CD14-positive monocyte (primary cell): ENCODE measurements at regions not wholly inside any gene's neighbourhood (a gene's known extent, or its start where the extent isn't known, plus 50 kb on each side); places are given as distances from the start of the nearest gene placed in this dataset.

Experiments used
- DNase-seq, 3 donors: peaks; one replicate each; pipeline ENCODE4 v3.0.0-alpha.2; 2011 to 2022
- H2AFZ ChIP-seq: 2 replicates; pipeline ENCODE4 v1.6.0; 2012; ENCODE audit warnings: mild to moderate bottlenecking, low read depth, low read length, inconsistent platforms; ENCODE audit not compliant: insufficient read depth, poor library complexity, severe bottlenecking
- H3K27ac ChIP-seq, 2 donors: 1 replicate in 1 of 2; 2 replicates in 1 of 2; pipeline ENCODE4 v1.5.1; 2012 to 2013; ENCODE audit warnings: low read length in 2 of 2, control low read depth in 1 of 2, inconsistent platforms in 1 of 2, low read depth in 1 of 2, mild to moderate bottlenecking in 1 of 2
- H3K27me3 ChIP-seq, 2 donors: one replicate each; pipeline versions ENCODE4 v1.6.0 to v1.6.1; 2011 to 2013; ENCODE audit warnings: low read length in 2 of 2; ENCODE audit not compliant: control insufficient read depth in 2 of 2, insufficient read depth in 2 of 2
- H3K36me3 ChIP-seq, 2 donors: replicated peaks in 1 of 2; 1 replicate in 1 of 2; 2 replicates in 1 of 2; pipeline versions ENCODE4 v1.5.1 to v1.6.1; 2012 to 2013; ENCODE audit warnings: low read length in 2 of 2, control low read depth in 1 of 2, inconsistent platforms in 1 of 2, mild to moderate bottlenecking in 1 of 2; ENCODE audit not compliant: insufficient read depth in 2 of 2, control insufficient read depth in 1 of 2
- H3K4me1 ChIP-seq, 2 donors: 1 replicate in 1 of 2; 2 replicates in 1 of 2; pipeline versions ENCODE4 v1.5.1 to v1.6.1; 2012 to 2013; ENCODE audit warnings: low read length in 2 of 2, control low read depth in 1 of 2, inconsistent platforms in 1 of 2, mild to moderate bottlenecking in 1 of 2, moderate library complexity in 1 of 2; ENCODE audit not compliant: insufficient read depth in 2 of 2, control insufficient read depth in 1 of 2
- H3K4me2 ChIP-seq: replicated peaks from 2 replicates; pipeline ENCODE3; 2012; ENCODE audit warnings: low read length, moderate library complexity, mild to moderate bottlenecking; ENCODE audit not compliant: poor library complexity, severe bottlenecking; ENCODE audit errors: extremely low read depth
- H3K4me3 ChIP-seq, 3 experiments: fragments of 200-600 bp in 1 of 3; sonication (generic) in 1 of 3; replicated peaks in 1 of 3; 1 replicate in 2 of 3; 2 replicates in 1 of 3; pipeline ENCODE4 v1.5.1; 2011 to 2013; ENCODE audit warnings: low read length in 3 of 3, mild to moderate bottlenecking in 3 of 3, control low read depth in 2 of 3, low read depth in 2 of 3, inconsistent platforms in 1 of 3, moderate library complexity in 1 of 3
- H3K79me2 ChIP-seq: 2 replicates; pipeline ENCODE4 v1.6.0; 2012; ENCODE audit warnings: mild to moderate bottlenecking, control low read depth, inconsistent platforms, low read length, moderate library complexity; ENCODE audit not compliant: insufficient read depth
- H3K9ac ChIP-seq: 2 replicates; pipeline ENCODE4 v1.6.0; 2017; ENCODE audit warnings: low read length, mild to moderate bottlenecking; ENCODE audit not compliant: insufficient read depth, poor library complexity, severe bottlenecking
- H3K9me3 ChIP-seq, 2 donors: replicated peaks in 1 of 2; 1 replicate in 1 of 2; 2 replicates in 1 of 2; pipeline versions ENCODE4 v1.5.1 to v1.6.1; 2012 to 2013; ENCODE audit warnings: low read length in 2 of 2, control low read depth in 1 of 2; ENCODE audit not compliant: control insufficient read depth in 1 of 2, insufficient read depth in 1 of 2
- H4K20me1 ChIP-seq: 2 replicates; pipeline ENCODE4 v1.6.0; 2012; ENCODE audit warnings: mild to moderate bottlenecking, low read length, control low read depth, moderate library complexity; ENCODE audit not compliant: insufficient read depth
- H3K27ac Mint-ChIP-seq, 7 donors: one replicate each; pipeline ENCODE4 v1.8.0; 2020; ENCODE audit warnings: mild to moderate bottlenecking in 7 of 7, mixed read lengths in 7 of 7, moderate library complexity in 6 of 7, inconsistent platforms in 2 of 7
- H3K27me3 Mint-ChIP-seq, 3 donors: one replicate each; pipeline ENCODE4 v1.8.0; 2021 to 2022; ENCODE audit warnings: low read depth in 3 of 3, mild to moderate bottlenecking in 3 of 3, mixed read lengths in 3 of 3, moderate library complexity in 3 of 3, inconsistent platforms in 1 of 3
- H3K36me3 Mint-ChIP-seq, 2 donors: one replicate each; pipeline ENCODE4 v1.8.0; 2020; ENCODE audit warnings: mixed read lengths in 2 of 2, inconsistent platforms in 1 of 2, mild to moderate bottlenecking in 1 of 2
- H3K4me1 Mint-ChIP-seq: one replicate; pipeline ENCODE4 v1.8.0; 2020; ENCODE audit warnings: mild to moderate bottlenecking, mixed read lengths
- H3K4me3 Mint-ChIP-seq, 2 donors: one replicate each; pipeline ENCODE4 v1.8.0; 2020; ENCODE audit warnings: mild to moderate bottlenecking in 2 of 2, mixed read lengths in 2 of 2, moderate library complexity in 1 of 2
- H3K9me3 Mint-ChIP-seq, 7 donors: one replicate each; pipeline ENCODE4 v1.8.0; 2020 to 2022; ENCODE audit warnings: mixed read lengths in 7 of 7, mild to moderate bottlenecking in 6 of 7, moderate library complexity in 6 of 7, inconsistent platforms in 2 of 7
- WGBS: methylation state at CpG from one replicate; pipeline ENCODE4 v1.1.5; 2013; ENCODE audit warnings: missing lambda C conversion rate; ENCODE audit not compliant: insufficient coverage; 5-methylcytosine and 5-hydroxymethylcytosine counted together
- intact Hi-C, 2 donors: fragments of 100-400 bp; cut with micrococcal nuclease; formaldehyde crosslinking; loops; one replicate each; pipeline versions ENCODE4 v1.15.0 to v1.15.1; 2023
- TF ChIP-seq, protein P1 (sequence below): fragments of 200-600 bp; IDR thresholded peaks from one replicate; pipeline ENCODE4 v1.8.0; 2022; ENCODE audit warnings: antibody characterized with exemption, mild to moderate bottlenecking

- H3K9me3 ChIP-seq: peaks cover 10 to 14% of the 10 kb centered on the region in 2 donors
- no peak overlapping the region for H2AFZ ChIP-seq
- DNase-seq: no peak
- H3K9ac ChIP-seq: no peak overlapping the region
- no peaks in the 10 kb centered on the region for H3K4me1 ChIP-seq
- Mint-ChIP-seq H3K4me3 (no peak overlapping the region), H3K27ac (no peak overlapping the region), H3K4me1 (no peaks in the 10 kb centered on the region), H3K36me3 (no peaks in the 10 kb centered on the region), H3K27me3 (peaks cover 0 to 1% (median 0%) of the 10 kb centered on the region in 3 donors), H3K9me3 (peaks cover 0 to 11% (median 3%) of the 10 kb centered on the region in 7 donors)
- no CpG with 5 or more reads among the region's 2 CpGs for WGBS
- H3K27me3 ChIP-seq: no peaks in the 10 kb centered on the region
- TF ChIP-seq, protein P1, sequence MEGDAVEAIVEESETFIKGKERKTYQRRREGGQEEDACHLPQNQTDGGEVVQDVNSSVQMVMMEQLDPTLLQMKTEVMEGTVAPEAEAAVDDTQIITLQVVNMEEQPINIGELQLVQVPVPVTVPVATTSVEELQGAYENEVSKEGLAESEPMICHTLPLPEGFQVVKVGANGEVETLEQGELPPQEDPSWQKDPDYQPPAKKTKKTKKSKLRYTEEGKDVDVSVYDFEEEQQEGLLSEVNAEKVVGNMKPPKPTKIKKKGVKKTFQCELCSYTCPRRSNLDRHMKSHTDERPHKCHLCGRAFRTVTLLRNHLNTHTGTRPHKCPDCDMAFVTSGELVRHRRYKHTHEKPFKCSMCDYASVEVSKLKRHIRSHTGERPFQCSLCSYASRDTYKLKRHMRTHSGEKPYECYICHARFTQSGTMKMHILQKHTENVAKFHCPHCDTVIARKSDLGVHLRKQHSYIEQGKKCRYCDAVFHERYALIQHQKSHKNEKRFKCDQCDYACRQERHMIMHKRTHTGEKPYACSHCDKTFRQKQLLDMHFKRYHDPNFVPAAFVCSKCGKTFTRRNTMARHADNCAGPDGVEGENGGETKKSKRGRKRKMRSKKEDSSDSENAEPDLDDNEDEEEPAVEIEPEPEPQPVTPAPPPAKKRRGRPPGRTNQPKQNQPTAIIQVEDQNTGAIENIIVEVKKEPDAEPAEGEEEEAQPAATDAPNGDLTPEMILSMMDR: no peak
- no peak overlapping the region for H3K4me2 ChIP-seq
- intact Hi-C loops: no loop called here
- H3K79me2 ChIP-seq: no peaks in the 10 kb centered on the region
- H3K4me3 ChIP-seq: no peak overlapping the region
- H4K20me1 ChIP-seq: no peaks in the 10 kb centered on the region
- no peaks in the 10 kb centered on the region for H3K36me3 ChIP-seq
- no peak overlapping the region for H3K27ac ChIP-seq
These were observed 708.8 kb downstream of the RERGL start for GRCh38 chr12:17381211-17381610.

GRCh38 chr12:17372508-17372907, 717.5 kb downstream of the RERGL start:
- no CpG with 5 or more reads among the region's 1 CpG for WGBS
- TF ChIP-seq, protein P1: no peak
- no peaks in the 10 kb centered on the region for H3K36me3 ChIP-seq
- no peak for DNase-seq
- Mint-ChIP-seq H3K4me1 (no peaks in the 10 kb centered on the region), H3K27ac (no peak overlapping the region), H3K27me3 (no peaks in the 10 kb centered on the region), H3K9me3 (peaks cover 0 to 5% (median 2%) of the 10 kb centered on the region in 7 donors), H3K4me3 (no peak overlapping the region), H3K36me3 (no peaks in the 10 kb centered on the region)
- no peaks in the 10 kb centered on the region for H3K79me2 ChIP-seq
- H3K4me3 ChIP-seq: no peak overlapping the region
- H3K9me3 ChIP-seq: peaks cover 0 to 7% of the 10 kb centered on the region in 2 donors
- intact Hi-C loops: no loop called here
- no peaks in the 10 kb centered on the region for H4K20me1 ChIP-seq
- no peak overlapping the region for H2AFZ ChIP-seq
- H3K4me1 ChIP-seq: no peaks in the 10 kb centered on the region
- H3K4me2 ChIP-seq: no peak overlapping the region
- no peak overlapping the region for H3K27ac ChIP-seq
- H3K27me3 ChIP-seq: no peaks in the 10 kb centered on the region
- H3K9ac ChIP-seq: no peak overlapping the region
